HG03521 (cell line): ENCODE measurements at regions not wholly inside any gene's neighbourhood (a gene's known extent, or its start where the extent isn't known, plus 50 kb on each side); places are given as distances from the start of the nearest gene placed in this dataset.

ENCODE experiments used
- ATAC-seq: cut with Tn5 transposase; IDR thresholded peaks from one replicate; pipeline ENCODE4 v1.9.1; 2021; ENCODE audit warnings: mild to moderate bottlenecking, moderate library complexity; ENCODE audit not compliant: unreplicated experiment

DNA sequence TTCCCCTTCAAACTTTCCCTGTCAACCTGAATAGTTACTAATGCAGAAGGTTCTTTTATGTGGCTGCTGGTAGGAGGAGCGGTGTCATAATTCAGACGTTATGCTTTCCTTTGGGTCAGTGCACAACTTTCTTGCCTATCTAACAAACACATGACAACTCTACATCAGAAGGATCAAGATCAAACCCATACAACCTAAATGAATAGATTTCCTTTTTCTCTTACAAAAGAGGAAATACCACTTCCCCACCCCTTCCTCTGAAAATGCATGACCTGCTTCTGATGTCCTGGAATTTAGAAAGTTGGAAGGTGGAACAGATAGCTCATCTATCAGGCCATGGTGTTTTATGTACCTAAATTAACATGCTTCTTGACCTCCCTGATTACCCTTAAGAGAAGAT lies 75.7 kb upstream of the ADGRL4 start:
- no peak for ATAC-seq

DNA sequence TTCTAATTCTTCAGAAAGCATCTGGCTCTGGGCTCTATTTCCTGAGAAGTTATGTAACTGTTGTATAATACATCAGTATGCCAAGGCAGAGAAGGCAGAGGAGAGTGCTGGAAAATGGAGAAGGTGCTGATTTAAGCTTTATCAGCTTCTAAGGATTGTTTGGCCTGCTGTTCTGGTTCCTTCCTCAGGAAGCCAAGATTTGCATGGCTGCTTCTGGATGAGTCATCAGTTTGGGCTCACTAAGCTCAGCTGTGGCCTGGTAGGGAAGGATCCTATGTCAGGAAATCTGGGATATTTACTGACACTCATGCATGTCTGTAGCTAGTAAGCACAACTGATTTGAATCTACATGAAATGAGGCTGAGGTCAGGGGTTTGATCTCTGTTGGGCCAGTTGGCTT lies 73.2 kb upstream of the ADGRL4 start:
- no peak for ATAC-seq

DNA sequence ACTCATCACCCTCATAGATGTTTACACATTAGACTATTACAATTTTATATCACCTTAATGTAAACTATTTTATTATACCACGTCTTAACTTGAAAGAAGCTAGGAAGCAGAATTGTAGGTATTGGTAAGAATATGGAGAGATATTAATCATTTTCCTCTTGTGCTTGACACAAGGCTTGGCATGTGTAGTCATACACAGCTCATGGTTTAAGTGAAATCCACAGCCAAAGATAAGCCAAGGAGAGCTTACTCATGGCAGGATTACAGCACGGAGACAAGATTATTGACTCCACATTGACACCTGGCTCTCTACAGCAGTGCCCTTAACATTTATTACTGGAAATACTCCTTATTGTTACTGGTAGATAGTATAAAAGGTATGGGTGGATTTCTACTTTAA lies 68.4 kb upstream of the ADGRL4 start:
- no peak for ATAC-seq

- no peak for ATAC-seq
Measured at GRCh38 chr1:79069828-79070227, 63.3 kb upstream of the ADGRL4 start.

- no peak for ATAC-seq
Measured at GRCh38 chr1:79059341-79059740, 52.8 kb upstream of the ADGRL4 start.
